ENCODE measurements at regions not wholly inside any gene's neighbourhood (a gene's known extent, or its start where the extent isn't known, plus 50 kb on each side); places are given as distances from the start of the nearest gene placed in this dataset.

- H2BK12ac ChIP-seq (ENCODE audit: low read length) = no peak overlapping the region
- no peak overlapping the region for H2AK5ac ChIP-seq (ENCODE audit: low read length)
- no peak overlapping the region for H3K4me3 ChIP-seq (ENCODE audit: low read depth, low read length)
- no peaks in the 10 kb centered on the region for H3K79me2 ChIP-seq (ENCODE audit: control insufficient read depth, insufficient read depth, low read length, poor library complexity)
- H3K79me1 ChIP-seq (ENCODE audit: low read length) = no peaks in the 10 kb centered on the region
- H3K18ac ChIP-seq (ENCODE audit: low read length) = no peak overlapping the region
- DNase-seq = no peak
- no peak overlapping the region for H2BK5ac ChIP-seq (ENCODE audit: low read depth, low read length, poor library complexity)
- no peak overlapping the region for H3K4me2 ChIP-seq (ENCODE audit: low read length)
- no peaks in the 10 kb centered on the region for H3K4me1 ChIP-seq (ENCODE audit: control insufficient read depth in 1 of 2, insufficient read depth in 2 of 2, low read length in 2 of 2)
- no peak overlapping the region for H4K8ac ChIP-seq (ENCODE audit: low read depth, low read length)
- no peaks in the 10 kb centered on the region for H3K36me3 ChIP-seq (ENCODE audit: control insufficient read depth in 1 of 2, insufficient read depth in 2 of 2, low read length in 2 of 2)
- no peak overlapping the region for H2BK120ac ChIP-seq (ENCODE audit: insufficient read depth, low read length, poor library complexity)
- H3K27me3 ChIP-seq (ENCODE audit: insufficient read depth, low read length) = no peaks in the 10 kb centered on the region
- no peak overlapping the region for H3K14ac ChIP-seq (ENCODE audit: low read length)
- no peak overlapping the region for H3K23ac ChIP-seq (ENCODE audit: low read length)
- no peak overlapping the region for H4K12ac ChIP-seq (ENCODE audit: low read depth, low read length)
- no peak overlapping the region for H3K27ac ChIP-seq (ENCODE audit: low read depth, low read length)
- H3K9ac ChIP-seq (ENCODE audit: low read length) = no peak overlapping the region
- no peak overlapping the region for H2AFZ ChIP-seq (ENCODE audit: insufficient read depth, low read length, poor library complexity)
- H3K4ac ChIP-seq (ENCODE audit: low read depth, low read length) = no peak overlapping the region
- WGBS (ENCODE audit: extremely low coverage, insufficient coverage, insufficient read length) = no CpG with 5 or more reads among the region's 1 CpG
- H3K9me3 ChIP-seq (ENCODE audit: insufficient read depth, low read depth, low read length) = no peaks in the 10 kb centered on the region
- no peak overlapping the region for H4K91ac ChIP-seq (ENCODE audit: low read depth, low read length)
Observed at GRCh38 chr5:125100342-125100741, 353.9 kb upstream of the ZNF608 start.

GRCh38 chr5:125100951-125101350 is 354.5 kb upstream of the ZNF608 start:
- Histone ChIP-seq H3K79me1 (ENCODE audit: low read length) (no peaks in the 10 kb centered on the region), H2AK5ac (ENCODE audit: low read length) (no peak overlapping the region), H3K4me1 (ENCODE audit: control insufficient read depth in 1 of 2, insufficient read depth in 2 of 2, low read length in 2 of 2) (no peaks in the 10 kb centered on the region), H4K91ac (ENCODE audit: low read depth, low read length) (no peak overlapping the region), H3K4me2 (ENCODE audit: low read length) (no peak overlapping the region), H3K18ac (ENCODE audit: low read length) (no peak overlapping the region), H3K14ac (ENCODE audit: low read length) (no peak overlapping the region), H3K36me3 (ENCODE audit: control insufficient read depth in 1 of 2, insufficient read depth in 2 of 2, low read length in 2 of 2) (no peaks in the 10 kb centered on the region), H2BK5ac (ENCODE audit: low read depth, low read length, poor library complexity) (no peak overlapping the region), H2BK120ac (ENCODE audit: insufficient read depth, low read length, poor library complexity) (no peak overlapping the region), H2BK12ac (ENCODE audit: low read length) (no peak overlapping the region), H3K4me3 (ENCODE audit: low read depth, low read length) (no peak overlapping the region), H3K4ac (ENCODE audit: low read depth, low read length) (no peak overlapping the region), H4K8ac (ENCODE audit: low read depth, low read length) (no peak overlapping the region), H3K79me2 (ENCODE audit: control insufficient read depth, insufficient read depth, low read length, poor library complexity) (no peaks in the 10 kb centered on the region), H4K12ac (ENCODE audit: low read depth, low read length) (no peak overlapping the region), H3K27ac (ENCODE audit: low read depth, low read length) (no peak overlapping the region), H3K27me3 (ENCODE audit: insufficient read depth, low read length) (no peaks in the 10 kb centered on the region), H3K23ac (ENCODE audit: low read length) (no peak overlapping the region), H3K9me3 (ENCODE audit: insufficient read depth, low read depth, low read length) (no peaks in the 10 kb centered on the region), H3K9ac (ENCODE audit: low read length) (no peak overlapping the region), H2AFZ (ENCODE audit: insufficient read depth, low read length, poor library complexity) (no peak overlapping the region)
- DNase-seq = no peak
- no CpG with 5 or more reads among the region's 4 CpGs for WGBS (ENCODE audit: extremely low coverage, insufficient coverage, insufficient read length)

- H2BK120ac ChIP-seq (ENCODE audit: insufficient read depth, low read length, poor library complexity) = no peak overlapping the region
- no peak overlapping the region for H3K4ac ChIP-seq (ENCODE audit: low read depth, low read length)
- H3K23ac ChIP-seq (ENCODE audit: low read length) = no peak overlapping the region
- H2AFZ ChIP-seq (ENCODE audit: insufficient read depth, low read length, poor library complexity) = no peak overlapping the region
- DNase-seq = no peak
- no peak overlapping the region for H3K9ac ChIP-seq (ENCODE audit: low read length)
- no peak overlapping the region for H2BK12ac ChIP-seq (ENCODE audit: low read length)
- no peaks in the 10 kb centered on the region for H3K9me3 ChIP-seq (ENCODE audit: insufficient read depth, low read depth, low read length)
- no peak overlapping the region for H3K27ac ChIP-seq (ENCODE audit: low read depth, low read length)
- H2BK5ac ChIP-seq (ENCODE audit: low read depth, low read length, poor library complexity) = no peak overlapping the region
- H3K79me1 ChIP-seq (ENCODE audit: low read length) = no peaks in the 10 kb centered on the region
- no peak overlapping the region for H3K14ac ChIP-seq (ENCODE audit: low read length)
- no peak overlapping the region for H4K91ac ChIP-seq (ENCODE audit: low read depth, low read length)
- H3K4me2 ChIP-seq (ENCODE audit: low read length) = no peak overlapping the region
- no peak overlapping the region for H2AK5ac ChIP-seq (ENCODE audit: low read length)
- no peak overlapping the region for H4K12ac ChIP-seq (ENCODE audit: low read depth, low read length)
- H3K18ac ChIP-seq (ENCODE audit: low read length) = no peak overlapping the region
- H3K4me1 ChIP-seq (ENCODE audit: control insufficient read depth in 1 of 2, insufficient read depth in 2 of 2, low read length in 2 of 2) = no peaks in the 10 kb centered on the region
- no CpG with 5 or more reads among the region's 1 CpG for WGBS (ENCODE audit: extremely low coverage, insufficient coverage, insufficient read length)
- H3K27me3 ChIP-seq (ENCODE audit: insufficient read depth, low read length) = no peaks in the 10 kb centered on the region
- H4K8ac ChIP-seq (ENCODE audit: low read depth, low read length) = no peak overlapping the region
- no peaks in the 10 kb centered on the region for H3K36me3 ChIP-seq (ENCODE audit: control insufficient read depth in 1 of 2, insufficient read depth in 2 of 2, low read length in 2 of 2)
- no peaks in the 10 kb centered on the region for H3K79me2 ChIP-seq (ENCODE audit: control insufficient read depth, insufficient read depth, low read length, poor library complexity)
- no peak overlapping the region for H3K4me3 ChIP-seq (ENCODE audit: low read depth, low read length)
Observed at GRCh38 chr5:125103459-125103858, 357.0 kb upstream of the ZNF608 start.

GRCh38 chr5:125106271-125106670 is 359.8 kb upstream of the ZNF608 start:
- Histone ChIP-seq H3K18ac (ENCODE audit: low read length) (no peak overlapping the region), H2BK120ac (ENCODE audit: insufficient read depth, low read length, poor library complexity) (no peak overlapping the region), H3K27ac (ENCODE audit: low read depth, low read length) (no peak overlapping the region), H3K9me3 (ENCODE audit: insufficient read depth, low read depth, low read length) (no peaks in the 10 kb centered on the region), H3K4me1 (ENCODE audit: control insufficient read depth in 1 of 2, insufficient read depth in 2 of 2, low read length in 2 of 2) (no peaks in the 10 kb centered on the region), H2BK5ac (ENCODE audit: low read depth, low read length, poor library complexity) (no peak overlapping the region), H3K4me2 (ENCODE audit: low read length) (no peak overlapping the region), H2AFZ (ENCODE audit: insufficient read depth, low read length, poor library complexity) (no peak overlapping the region), H3K27me3 (ENCODE audit: insufficient read depth, low read length) (no peaks in the 10 kb centered on the region), H4K91ac (ENCODE audit: low read depth, low read length) (no peak overlapping the region), H3K14ac (ENCODE audit: low read length) (no peak overlapping the region), H3K79me1 (ENCODE audit: low read length) (no peaks in the 10 kb centered on the region), H2AK5ac (ENCODE audit: low read length) (no peak overlapping the region), H3K79me2 (ENCODE audit: control insufficient read depth, insufficient read depth, low read length, poor library complexity) (no peaks in the 10 kb centered on the region), H4K8ac (ENCODE audit: low read depth, low read length) (no peak overlapping the region), H2BK12ac (ENCODE audit: low read length) (no peak overlapping the region), H3K9ac (ENCODE audit: low read length) (no peak overlapping the region), H3K4ac (ENCODE audit: low read depth, low read length) (no peak overlapping the region), H3K36me3 (ENCODE audit: control insufficient read depth in 1 of 2, insufficient read depth in 2 of 2, low read length in 2 of 2) (no peaks in the 10 kb centered on the region), H3K4me3 (ENCODE audit: low read depth, low read length) (no peak overlapping the region), H4K12ac (ENCODE audit: low read depth, low read length) (no peak overlapping the region), H3K23ac (ENCODE audit: low read length) (no peak overlapping the region)
- DNase-seq = no peak
- no CpG with 5 or more reads among the region's 1 CpG for WGBS (ENCODE audit: extremely low coverage, insufficient coverage, insufficient read length)

GRCh38 chr5:125106881-125107280 is 360.4 kb upstream of the ZNF608 start:
- Histone ChIP-seq H4K8ac (ENCODE audit: low read depth, low read length) (no peak overlapping the region), H3K79me2 (ENCODE audit: control insufficient read depth, insufficient read depth, low read length, poor library complexity) (no peaks in the 10 kb centered on the region), H4K91ac (ENCODE audit: low read depth, low read length) (no peak overlapping the region), H3K4me1 (ENCODE audit: control insufficient read depth in 1 of 2, insufficient read depth in 2 of 2, low read length in 2 of 2) (no peaks in the 10 kb centered on the region), H3K9me3 (ENCODE audit: insufficient read depth, low read depth, low read length) (no peaks in the 10 kb centered on the region), H2BK120ac (ENCODE audit: insufficient read depth, low read length, poor library complexity) (no peak overlapping the region), H2AFZ (ENCODE audit: insufficient read depth, low read length, poor library complexity) (no peak overlapping the region), H3K4me2 (ENCODE audit: low read length) (no peak overlapping the region), H3K14ac (ENCODE audit: low read length) (no peak overlapping the region), H4K12ac (ENCODE audit: low read depth, low read length) (no peak overlapping the region), H3K79me1 (ENCODE audit: low read length) (no peaks in the 10 kb centered on the region), H3K23ac (ENCODE audit: low read length) (no peak overlapping the region), H2BK5ac (ENCODE audit: low read depth, low read length, poor library complexity) (no peak overlapping the region), H2BK12ac (ENCODE audit: low read length) (no peak overlapping the region), H3K9ac (ENCODE audit: low read length) (no peak overlapping the region), H3K36me3 (ENCODE audit: control insufficient read depth in 1 of 2, insufficient read depth in 2 of 2, low read length in 2 of 2) (no peaks in the 10 kb centered on the region), H3K4ac (ENCODE audit: low read depth, low read length) (no peak overlapping the region), H2AK5ac (ENCODE audit: low read length) (no peak overlapping the region), H3K27me3 (ENCODE audit: insufficient read depth, low read length) (no peaks in the 10 kb centered on the region), H3K27ac (ENCODE audit: low read depth, low read length) (no peak overlapping the region), H3K18ac (ENCODE audit: low read length) (no peak overlapping the region), H3K4me3 (ENCODE audit: low read depth, low read length) (no peak overlapping the region)
- DNase-seq = no peak
